IgD-negative memory B cell (primary cell): ENCODE measurements at regions not wholly inside any gene's neighbourhood (a gene's known extent, or its start where the extent isn't known, plus 50 kb on each side); places are given as distances from the start of the nearest gene placed in this dataset.
"Not testable (repeated sequence)": the region's sequence is repeated elsewhere in the genome, so short reads cannot be mapped to it uniquely, and the experiment has no call there.

ENCODE experiments used
- H3K27ac Mint-ChIP-seq, 3 donors: one replicate each; pipeline ENCODE4 v1.8.0; 2020 to 2022; ENCODE audit warnings: mild to moderate bottlenecking in 3 of 3, mixed read lengths in 3 of 3, moderate library complexity in 1 of 3
- H3K27me3 Mint-ChIP-seq: one replicate; pipeline ENCODE4 v1.8.0; 2021; ENCODE audit warnings: mixed read lengths
- H3K36me3 Mint-ChIP-seq: one replicate; pipeline ENCODE4 v1.8.0; 2020; ENCODE audit warnings: mild to moderate bottlenecking, mixed read lengths
- H3K4me1 Mint-ChIP-seq, 3 donors: one replicate each; pipeline ENCODE4 v1.8.0; 2020 to 2022; ENCODE audit warnings: mixed read lengths in 3 of 3, mild to moderate bottlenecking in 1 of 3
- H3K4me3 Mint-ChIP-seq, 4 donors: one replicate each; pipeline ENCODE4 v1.8.0; 2020 to 2022; ENCODE audit warnings: mild to moderate bottlenecking in 4 of 4, mixed read lengths in 4 of 4, moderate library complexity in 3 of 4
- H3K9me3 Mint-ChIP-seq, 3 donors: one replicate each; pipeline ENCODE4 v1.8.0; 2020 to 2021; ENCODE audit warnings: mixed read lengths in 3 of 3, mild to moderate bottlenecking in 1 of 3

DNA sequence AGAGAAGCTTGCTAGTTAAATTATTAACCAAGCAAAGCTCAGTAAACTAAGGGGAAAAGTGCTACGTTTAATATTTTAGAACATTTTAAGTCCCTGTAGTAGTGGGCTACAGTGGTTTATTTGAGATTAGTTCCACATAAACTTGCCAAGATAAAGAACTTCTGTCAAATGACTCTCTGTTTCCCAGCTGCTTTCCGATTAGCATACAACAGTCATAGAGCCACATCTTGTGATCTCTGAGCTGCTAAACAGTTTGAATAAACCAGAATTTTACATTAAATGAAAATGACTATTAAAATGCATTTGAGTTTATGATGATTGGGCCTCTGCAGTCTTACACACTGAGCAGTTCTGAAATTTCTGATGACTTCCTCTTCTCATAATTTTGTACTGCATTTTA is 568.5 kb downstream of the IQCM start:
- Mint-ChIP-seq H3K4me1 (no peaks in the 10 kb centered on the region), H3K36me3 (no peaks in the 10 kb centered on the region), H3K27ac (no peak overlapping the region), H3K27me3 (no peaks in the 10 kb centered on the region), H3K4me3 (no peak overlapping the region), H3K9me3 (peaks cover 4 to 8% (median 5%) of the 10 kb centered on the region in 3 donors)

- Mint-ChIP-seq H3K9me3 (peaks cover 0 to 3% (median 0%) of the 10 kb centered on the region in 3 donors), H3K4me1 (no peaks in the 10 kb centered on the region), H3K27me3 (no peaks in the 10 kb centered on the region), H3K27ac (no peak overlapping the region), H3K4me3 (no peak overlapping the region), H3K36me3 (no peaks in the 10 kb centered on the region)
Measured at GRCh38 chr4:149245333-149245732, 570.3 kb downstream of the IQCM start.

DNA sequence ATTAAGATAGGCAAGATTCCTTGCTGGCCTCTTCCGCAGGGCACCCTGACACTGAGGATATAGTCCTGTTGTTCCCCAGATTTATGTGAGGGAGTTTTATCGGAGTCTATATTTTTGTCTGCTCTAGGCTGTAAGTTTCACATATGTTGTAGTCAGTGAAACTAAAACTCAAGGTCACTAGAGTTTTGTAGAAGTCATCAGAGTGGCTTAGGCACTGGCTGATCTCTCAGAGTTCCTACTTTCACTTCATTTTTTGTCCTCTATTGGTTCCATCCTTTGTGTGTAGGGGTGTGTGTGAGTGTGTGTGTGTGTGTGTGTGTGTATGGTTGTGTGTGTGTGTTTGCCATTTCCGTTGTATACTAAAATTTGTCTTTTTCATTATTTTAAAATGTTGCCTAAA is 577.5 kb downstream of the IQCM start:
- no peaks in the 10 kb centered on the region for H3K27me3 Mint-ChIP-seq
- no peak overlapping the region for H3K27ac Mint-ChIP-seq
- H3K9me3 Mint-ChIP-seq = no peaks in the 10 kb centered on the region
- no peaks in the 10 kb centered on the region for H3K4me1 Mint-ChIP-seq
- H3K36me3 Mint-ChIP-seq = no peaks in the 10 kb centered on the region
- H3K4me3 Mint-ChIP-seq = no peak overlapping the region

- Mint-ChIP-seq H3K27me3 (no peaks in the 10 kb centered on the region), H3K27ac (no peak overlapping the region), H3K9me3 (no peaks in the 10 kb centered on the region), H3K36me3 (peaks cover 2% of the 10 kb centered on the region), H3K4me1 (no peaks in the 10 kb centered on the region), H3K4me3 (no peak overlapping the region)
Measured at GRCh38 chr4:149234798-149235197, 580.8 kb downstream of the IQCM start.

GRCh38 chr4:149223659-149224058 is 592.0 kb downstream of the IQCM start:
- H3K4me1 Mint-ChIP-seq = no peaks in the 10 kb centered on the region
- peaks cover 2 to 15% (median 9%) of the 10 kb centered on the region in 3 donors for H3K9me3 Mint-ChIP-seq
- H3K4me3 Mint-ChIP-seq = no peak overlapping the region

GRCh38 chr4:149218672-149219071 is 597.0 kb downstream of the IQCM start:
- H3K4me1 Mint-ChIP-seq = no peaks in the 10 kb centered on the region
- peaks cover 2 to 15% (median 5%) of the 10 kb centered on the region in 3 donors for H3K9me3 Mint-ChIP-seq
- no peak overlapping the region for H3K4me3 Mint-ChIP-seq
- H3K36me3 Mint-ChIP-seq = no peaks in the 10 kb centered on the region
- no peaks in the 10 kb centered on the region for H3K27me3 Mint-ChIP-seq
- no peak overlapping the region for H3K27ac Mint-ChIP-seq

More at GRCh38 chr4:149223659-149224058, 592.0 kb downstream of the IQCM start:
- no peaks in the 10 kb centered on the region for H3K36me3 Mint-ChIP-seq
- no peaks in the 10 kb centered on the region for H3K27me3 Mint-ChIP-seq
- no peak overlapping the region for H3K27ac Mint-ChIP-seq

DNA sequence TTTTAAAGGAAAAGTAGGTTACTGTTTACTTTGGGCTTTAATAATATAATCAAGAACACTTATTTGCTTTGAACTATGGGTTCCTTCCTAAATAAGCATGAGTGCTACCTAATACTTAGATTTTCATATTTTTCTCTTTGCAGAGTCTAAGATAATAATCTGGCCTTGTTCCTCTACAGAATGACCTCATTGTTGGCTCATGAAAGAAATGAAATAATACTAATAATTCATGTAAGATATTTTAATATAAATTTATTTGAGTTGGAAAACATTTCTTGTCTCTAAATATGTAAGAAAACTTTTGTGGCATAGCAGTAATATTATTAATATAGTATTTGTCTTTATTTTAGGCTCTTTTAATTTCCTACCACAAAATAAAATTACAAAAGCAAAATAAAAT is 601.3 kb downstream of the IQCM start:
- no peaks in the 10 kb centered on the region for H3K36me3 Mint-ChIP-seq
- H3K27me3 Mint-ChIP-seq = no peaks in the 10 kb centered on the region
- H3K4me1 Mint-ChIP-seq = no peaks in the 10 kb centered on the region
- H3K4me3 Mint-ChIP-seq = no peak overlapping the region
- H3K9me3 Mint-ChIP-seq = no peaks in the 10 kb centered on the region
- no peak overlapping the region for H3K27ac Mint-ChIP-seq

DNA sequence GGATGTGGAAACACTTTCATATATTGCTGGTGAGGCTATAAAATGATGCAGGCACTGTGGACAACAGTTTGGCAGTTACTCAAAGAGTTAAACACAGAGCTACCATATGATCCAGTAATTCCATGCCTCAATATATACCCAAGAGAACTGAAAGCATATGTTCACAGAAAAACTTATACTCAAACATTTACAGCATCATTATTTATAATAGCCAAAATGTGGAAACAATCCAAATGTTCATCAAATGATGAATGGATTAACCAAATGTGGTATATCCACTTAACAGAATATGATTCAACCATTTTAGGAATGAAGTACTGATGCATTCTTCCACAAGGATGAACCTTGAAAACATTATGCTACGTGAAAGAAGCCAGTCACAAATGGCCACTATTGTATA is 603.8 kb downstream of the IQCM start:
- Mint-ChIP-seq H3K27ac (no peak overlapping the region), H3K36me3 (no peaks in the 10 kb centered on the region)

GRCh38 chr4:149203256-149204001 is 612.2 kb downstream of the IQCM start:
- H3K4me1 Mint-ChIP-seq = no peaks in the 10 kb centered on the region
- H3K27me3 Mint-ChIP-seq = no peaks in the 10 kb centered on the region
- H3K36me3 Mint-ChIP-seq = no peaks in the 10 kb centered on the region
- H3K9me3 Mint-ChIP-seq = no peaks in the 10 kb centered on the region
- H3K4me3 Mint-ChIP-seq = no peak overlapping the region
- H3K27ac Mint-ChIP-seq = no peak overlapping the region

More for the DNA sequence above, 603.8 kb downstream of the IQCM start:
- H3K4me3 Mint-ChIP-seq = no peak overlapping the region
- no peaks in the 10 kb centered on the region for H3K27me3 Mint-ChIP-seq
- H3K4me1 Mint-ChIP-seq = no peaks in the 10 kb centered on the region
- H3K9me3 Mint-ChIP-seq = no peaks in the 10 kb centered on the region

DNA sequence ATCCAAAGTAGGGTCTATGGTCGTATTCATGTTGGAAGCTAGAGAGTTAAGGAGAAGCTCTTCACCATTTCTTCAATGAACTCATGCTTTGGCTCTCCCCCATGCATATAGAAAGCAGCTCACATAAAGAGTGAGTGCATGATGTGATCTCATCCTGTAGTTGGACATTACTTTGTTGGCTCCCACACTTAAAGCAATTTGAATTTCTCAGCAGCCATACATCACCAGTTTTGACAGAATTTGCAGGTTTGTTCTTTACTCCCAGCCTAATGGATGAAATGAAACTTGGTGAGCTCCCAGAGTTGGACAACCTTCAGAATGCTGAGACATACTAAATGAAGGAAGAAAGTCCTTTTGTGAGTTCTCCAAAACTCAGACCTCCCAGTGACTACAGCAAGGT is 613.5 kb downstream of the IQCM start:
- H3K9me3 Mint-ChIP-seq = no peaks in the 10 kb centered on the region

DNA sequence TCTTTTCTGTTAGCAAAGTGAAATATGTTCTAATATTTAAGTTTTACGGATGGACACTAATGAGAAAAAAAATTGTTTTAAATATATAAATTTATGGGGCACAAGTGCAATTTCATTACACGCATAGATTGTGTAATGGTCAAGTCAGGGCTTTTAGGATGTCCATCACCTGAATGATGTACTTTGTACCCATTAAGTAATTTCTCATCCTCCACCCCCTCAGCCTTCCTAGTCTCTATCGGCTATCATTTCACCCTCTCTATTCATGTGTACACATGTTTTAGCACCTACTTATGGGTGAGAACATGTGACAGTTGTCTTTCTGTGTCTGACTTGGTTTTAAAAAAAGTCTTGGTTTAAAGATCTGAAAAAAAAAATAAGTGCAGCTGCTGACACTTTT is 616.0 kb downstream of the IQCM start:
- no peak overlapping the region for H3K27ac Mint-ChIP-seq

More for the DNA sequence above, 613.5 kb downstream of the IQCM start:
- peaks cover 3% of the 10 kb centered on the region for H3K27me3 Mint-ChIP-seq
- no peaks in the 10 kb centered on the region for H3K4me1 Mint-ChIP-seq
- H3K27ac Mint-ChIP-seq = no peak overlapping the region
- no peak overlapping the region for H3K4me3 Mint-ChIP-seq
- H3K36me3 Mint-ChIP-seq = peaks cover 2% of the 10 kb centered on the region

DNA sequence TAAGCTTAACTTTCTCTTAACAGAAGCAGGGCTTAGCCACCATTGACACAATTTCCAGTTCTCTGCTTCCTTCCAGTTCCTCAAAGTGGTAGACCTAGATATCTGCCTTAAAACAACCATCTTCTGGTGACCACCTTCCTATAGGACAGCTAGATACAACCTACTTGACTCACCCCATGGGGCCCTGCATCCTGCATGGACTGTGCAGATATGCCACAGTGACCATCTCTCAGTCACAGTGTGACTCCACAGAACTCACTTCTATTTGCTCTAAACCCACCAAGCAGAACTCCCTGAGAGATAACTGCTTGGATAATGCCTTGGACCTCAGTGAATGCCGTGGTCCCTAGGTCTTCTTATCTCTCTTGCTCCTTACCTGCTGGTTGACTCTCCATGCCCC is 621.6 kb downstream of the IQCM start:
- Mint-ChIP-seq H3K36me3 (peaks cover 2% of the 10 kb centered on the region), H3K27ac (no peak overlapping the region), H3K27me3 (peaks cover 3% of the 10 kb centered on the region), H3K9me3 (no peaks in the 10 kb centered on the region), H3K4me1 (no peaks in the 10 kb centered on the region), H3K4me3 (no peak overlapping the region)

More for the DNA sequence above, 616.0 kb downstream of the IQCM start:
- H3K4me1 Mint-ChIP-seq = no peaks in the 10 kb centered on the region
- no peak overlapping the region for H3K4me3 Mint-ChIP-seq
- H3K36me3 Mint-ChIP-seq = peaks cover 2% of the 10 kb centered on the region
- peaks cover 3% of the 10 kb centered on the region for H3K27me3 Mint-ChIP-seq
- no peaks in the 10 kb centered on the region for H3K9me3 Mint-ChIP-seq

- no peaks in the 10 kb centered on the region for H3K4me1 Mint-ChIP-seq
- H3K4me3 Mint-ChIP-seq = no peak overlapping the region
- H3K9me3 Mint-ChIP-seq = peaks cover 0 to 2% (median 0%) of the 10 kb centered on the region in 3 donors
- no peaks in the 10 kb centered on the region for H3K27me3 Mint-ChIP-seq
- H3K27ac Mint-ChIP-seq = no peak overlapping the region
- no peaks in the 10 kb centered on the region for H3K36me3 Mint-ChIP-seq
Measured at GRCh38 chr4:149187726-149188125, 627.9 kb downstream of the IQCM start.

DNA sequence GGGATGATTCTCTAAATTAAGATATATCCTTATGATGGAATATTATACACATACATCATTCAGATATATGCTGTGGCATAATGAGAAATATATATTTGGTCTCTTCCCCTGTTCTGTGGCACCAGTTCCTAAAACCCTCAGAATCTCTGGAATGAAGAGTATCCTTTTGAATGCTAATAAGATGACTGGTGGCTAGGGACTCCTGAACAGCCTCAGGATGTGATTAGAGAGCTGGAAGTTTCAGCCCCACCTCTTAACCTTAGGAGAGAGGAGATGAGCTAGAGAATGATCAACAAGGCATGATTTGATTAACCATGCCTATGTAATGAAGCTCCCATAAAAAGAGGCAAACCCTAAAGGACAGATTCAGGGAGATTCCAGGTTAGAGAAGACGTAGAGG is 632.0 kb downstream of the IQCM start:
- Mint-ChIP-seq H3K9me3 (peaks cover 4 to 8% (median 4%) of the 10 kb centered on the region in 3 donors), H3K4me3 (no peak overlapping the region), H3K27me3 (no peaks in the 10 kb centered on the region), H3K36me3 (no peaks in the 10 kb centered on the region), H3K4me1 (no peaks in the 10 kb centered on the region), H3K27ac (no peak overlapping the region)

GRCh38 chr4:149181459-149181858 is 634.2 kb downstream of the IQCM start:
- not testable (repeated sequence) for H3K27me3 Mint-ChIP-seq, H3K4me1 Mint-ChIP-seq, H3K9me3 Mint-ChIP-seq, H3K4me3 Mint-ChIP-seq, H3K27ac Mint-ChIP-seq, H3K36me3 Mint-ChIP-seq

DNA sequence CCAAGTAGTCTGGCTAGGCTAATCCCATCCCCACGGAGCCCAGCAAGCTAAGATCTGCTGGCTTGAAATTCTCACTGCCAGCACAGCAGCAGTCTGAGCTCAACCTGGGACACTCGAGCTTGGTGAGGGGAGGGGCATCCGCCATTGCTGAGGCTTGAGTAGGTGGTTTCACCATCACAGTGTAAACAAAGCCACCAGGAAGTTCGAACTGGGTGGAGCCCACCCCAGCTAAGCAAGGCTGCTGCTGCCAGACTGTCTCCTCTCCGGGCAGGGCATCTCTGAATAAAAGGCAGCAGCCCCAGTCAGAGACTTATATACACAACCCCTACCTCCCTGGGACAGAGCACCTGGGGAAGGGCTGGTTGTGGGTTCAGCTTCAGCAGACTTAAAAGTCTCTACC is 639.6 kb downstream of the IQCM start:
- no peaks in the 10 kb centered on the region for H3K36me3 Mint-ChIP-seq
- H3K27ac Mint-ChIP-seq = no peak overlapping the region
- H3K27me3 Mint-ChIP-seq = no peaks in the 10 kb centered on the region
- no peaks in the 10 kb centered on the region for H3K4me1 Mint-ChIP-seq
- H3K9me3 Mint-ChIP-seq = peaks cover 4 to 8% (median 8%) of the 10 kb centered on the region in 3 donors
- no peak overlapping the region for H3K4me3 Mint-ChIP-seq
